Common myeloid progenitor, CD34-positive (primary cell): ENCODE measurements at regions not wholly inside any gene's neighbourhood (a gene's known extent, or its start where the extent isn't known, plus 50 kb on each side); places are given as distances from the start of the nearest gene placed in this dataset.
A peak's percentile ranks its signal among the peaks of the same experiment; 100 is the strongest.

Source experiments
- CTCF ChIA-PET: fragments of 350-600 bp; sonication (Branson Sonifier 250); formaldehyde crosslinking; loops from one replicate; lab custom pipeline; 2021; ENCODE audit warnings: antibody characterized with exemption; lab: Charles Lee
- POLR2A ChIA-PET: fragments of 350-600 bp; sonication (Branson Sonifier 250); formaldehyde crosslinking; loops from one replicate; lab custom pipeline; 2021; ENCODE audit warnings: antibody characterized with exemption; lab: Charles Lee
- DNase-seq, 3 donors: peaks; one replicate each; pipeline versions ENCODE4 v3.0.0 to v3.0.0-alpha.2; 2013
- H3K27ac ChIP-seq, 2 experiments: 1 replicate in 1 of 2; 2 replicates in 1 of 2; pipeline ENCODE4 v1.7.0; 2013; ENCODE audit warnings: inconsistent platforms in 2 of 2, low read length in 2 of 2, mild to moderate bottlenecking in 2 of 2, low read depth in 1 of 2, moderate library complexity in 1 of 2; ENCODE audit not compliant: severe bottlenecking in 2 of 2, insufficient read depth in 1 of 2, poor library complexity in 1 of 2
- H3K27me3 ChIP-seq, 5 experiments: replicated peaks in 2 of 5; 1 replicate in 3 of 5; 2 replicates in 2 of 5; pipeline versions ENCODE4 v1.6.1 to v1.7.0; 2013; ENCODE audit warnings: low read length in 4 of 5, mild to moderate bottlenecking in 2 of 5, moderate library complexity in 2 of 5, inconsistent platforms in 1 of 5; ENCODE audit not compliant: insufficient read depth in 5 of 5, control insufficient read depth in 4 of 5
- H3K36me3 ChIP-seq, 4 experiments: 1 replicate in 2 of 4; 2 replicates in 2 of 4; pipeline versions ENCODE4 v1.6.1 to v1.7.0; 2013; ENCODE audit warnings: low read length in 3 of 4, control low read depth in 1 of 4, mild to moderate bottlenecking in 1 of 4; ENCODE audit not compliant: control insufficient read depth in 4 of 4, insufficient read depth in 4 of 4
- H3K4me1 ChIP-seq, 4 experiments: 1 replicate in 3 of 4; 2 replicates in 1 of 4; pipeline versions ENCODE4 v1.6.1 to v1.7.1; 2013; ENCODE audit warnings: low read length in 3 of 4, mild to moderate bottlenecking in 3 of 4, control low read depth in 1 of 4, inconsistent platforms in 1 of 4, moderate library complexity in 1 of 4; ENCODE audit not compliant: control insufficient read depth in 4 of 4, insufficient read depth in 4 of 4; ENCODE audit errors: control extremely low read depth in 1 of 4
- H3K4me3 ChIP-seq, 7 experiments: 1 replicate in 4 of 7; 2 replicates in 3 of 7; pipeline versions ENCODE4 v1.5.1 to v1.7.0; 2013; ENCODE audit warnings: mild to moderate bottlenecking in 7 of 7, low read length in 6 of 7, moderate library complexity in 6 of 7, inconsistent platforms in 2 of 7, low read depth in 2 of 7, control low read depth in 1 of 7; ENCODE audit not compliant: insufficient read depth in 4 of 7, control insufficient read depth in 1 of 7; ENCODE audit errors: extremely low read depth in 1 of 7
- H3K9me3 ChIP-seq, 5 experiments: 1 replicate in 4 of 5; 2 replicates in 1 of 5; pipeline versions ENCODE4 v1.6.1 to v1.7.1; 2013; ENCODE audit warnings: low read length in 4 of 5, mild to moderate bottlenecking in 2 of 5, inconsistent platforms in 1 of 5, low read depth in 1 of 5, moderate library complexity in 1 of 5; ENCODE audit not compliant: control insufficient read depth in 4 of 5, insufficient read depth in 2 of 5; ENCODE audit errors: control extremely low read depth in 1 of 5
- WGBS: methylation state at CpG from one replicate; pipeline ENCODE4 v1.1.5; 2013; ENCODE audit not compliant: insufficient coverage; 5-methylcytosine and 5-hydroxymethylcytosine counted together

GRCh38 chr16:8087597-8088289, 502.6 kb downstream of the TMEM114 start:
- WGBS, result no CpG with 5 or more reads among the region's 5 CpGs

GRCh38 chr16:8087146-8087545, 503.2 kb downstream of the TMEM114 start:
- no peaks in the 10 kb centered on the region for H3K27me3 ChIP-seq
- POLR2A ChIA-PET, result no interaction called here
- no peak overlapping the region for H3K27ac ChIP-seq
- no peaks in the 10 kb centered on the region for H3K36me3 ChIP-seq
- no peak overlapping the region for H3K4me3 ChIP-seq
- H3K4me1 ChIP-seq, result no peaks in the 10 kb centered on the region
- no CpG with 5 or more reads among the region's 2 CpGs for WGBS
- CTCF ChIA-PET, result no interaction called here
- no peak for DNase-seq
- H3K9me3 ChIP-seq, result no peaks in the 10 kb centered on the region

More at GRCh38 chr16:8087597-8088289, 502.6 kb downstream of the TMEM114 start:
- no peak overlapping the region for H3K4me3 ChIP-seq
- no peak overlapping the region for H3K27ac ChIP-seq
- no peaks in the 10 kb centered on the region for H3K4me1 ChIP-seq
- ChIA-PET CTCF (no interaction called here), POLR2A (no interaction called here)
- peak in 1 of 3 donors; percentile 6 for DNase-seq
- H3K36me3 ChIP-seq, result no peaks in the 10 kb centered on the region
- H3K9me3 ChIP-seq, result no peaks in the 10 kb centered on the region
- H3K27me3 ChIP-seq, result no peaks in the 10 kb centered on the region

- 89% methylated on average over 1 of the region's 2 CpGs for WGBS
- CTCF ChIA-PET, result no interaction called here
These were observed 505.4 kb downstream of the TMEM114 start for GRCh38 chr16:8084882-8085281.

GRCh38 chr16:8084302-8084701, 506.0 kb downstream of the TMEM114 start:
- H3K4me1 ChIP-seq, result no peaks in the 10 kb centered on the region
- H3K4me3 ChIP-seq, result no peak overlapping the region
- H3K9me3 ChIP-seq, result no peaks in the 10 kb centered on the region
- H3K36me3 ChIP-seq, result no peaks in the 10 kb centered on the region
- ChIA-PET POLR2A (no interaction called here), CTCF (no interaction called here)
- whole genome bisulfite sequencing, result no CpG with 5 or more reads among the region's 1 CpG
- no peak overlapping the region for H3K27ac ChIP-seq
- no peaks in the 10 kb centered on the region for H3K27me3 ChIP-seq
- DNase-seq, result no peak

More at GRCh38 chr16:8084882-8085281, 505.4 kb downstream of the TMEM114 start:
- Histone ChIP-seq H3K27me3 (no peaks in the 10 kb centered on the region), H3K4me3 (no peak overlapping the region), H3K27ac (no peak overlapping the region), H3K4me1 (no peaks in the 10 kb centered on the region), H3K36me3 (no peaks in the 10 kb centered on the region), H3K9me3 (no peaks in the 10 kb centered on the region)
- DNase-seq, result no peak
- POLR2A ChIA-PET, result no interaction called here

GRCh38 chr16:8083560-8083959, 506.8 kb downstream of the TMEM114 start:
- ChIA-PET CTCF (no interaction called here), POLR2A (no interaction called here)
- H3K27ac ChIP-seq, result no peak overlapping the region
- H3K4me1 ChIP-seq, result no peaks in the 10 kb centered on the region
- no peaks in the 10 kb centered on the region for H3K9me3 ChIP-seq
- H3K36me3 ChIP-seq, result no peaks in the 10 kb centered on the region
- DNase-seq, result no peak
- no peak overlapping the region for H3K4me3 ChIP-seq
- no peaks in the 10 kb centered on the region for H3K27me3 ChIP-seq
- no CpG with 5 or more reads among the region's 4 CpGs for WGBS

- CTCF ChIA-PET, result no interaction called here
- WGBS, result 100% methylated on average over 1 of the region's 3 CpGs
These were observed 509.5 kb downstream of the TMEM114 start for GRCh38 chr16:8080817-8081216.

GRCh38 chr16:8075271-8075670, 515.0 kb downstream of the TMEM114 start:
- Histone ChIP-seq H3K9me3 (no peaks in the 10 kb centered on the region), H3K4me1 (no peaks in the 10 kb centered on the region), H3K27ac (no peak overlapping the region), H3K36me3 (no peaks in the 10 kb centered on the region), H3K27me3 (no peaks in the 10 kb centered on the region), H3K4me3 (no peak overlapping the region)
- ChIA-PET POLR2A (no interaction called here), CTCF (interaction anchor here (0.7 kb wide), 1 partner anchor 189 kb away, joined by 4 read pairs; no protein-coding TSS in a partner anchor)
- DNase-seq, result no peak
- 97% methylated on average over 4 of the region's 5 CpGs for WGBS

More at GRCh38 chr16:8080817-8081216, 509.5 kb downstream of the TMEM114 start:
- POLR2A ChIA-PET, result no interaction called here
- Histone ChIP-seq H3K36me3 (no peaks in the 10 kb centered on the region), H3K9me3 (no peaks in the 10 kb centered on the region), H3K27me3 (no peaks in the 10 kb centered on the region), H3K4me1 (no peaks in the 10 kb centered on the region), H3K27ac (no peak overlapping the region), H3K4me3 (no peak overlapping the region)
- DNase-seq, result no peak
